ENCODE measurements at regions not wholly inside any gene's neighbourhood (a gene's known extent, or its start where the extent isn't known, plus 50 kb on each side); places are given as distances from the start of the nearest gene placed in this dataset.

- WGBS (ENCODE audit: insufficient coverage), result 95% methylated on average over 6 of the region's 7 CpGs
- Histone ChIP-seq H3K4me1 (ENCODE audit: control extremely low read depth in 1 of 4, control insufficient read depth in 4 of 4, insufficient read depth in 4 of 4, low read length in 3 of 4) (no peaks in the 10 kb centered on the region), H3K27ac (ENCODE audit: insufficient read depth in 1 of 2, low read depth in 1 of 2, low read length in 2 of 2, poor library complexity in 1 of 2, severe bottlenecking in 2 of 2) (no peak overlapping the region), H3K4me3 (ENCODE audit: control insufficient read depth in 1 of 7, extremely low read depth in 1 of 7, insufficient read depth in 4 of 7, low read depth in 2 of 7, low read length in 6 of 7) (no peak overlapping the region), H3K9me3 (ENCODE audit: control extremely low read depth in 1 of 5, control insufficient read depth in 4 of 5, insufficient read depth in 2 of 5, low read depth in 1 of 5, low read length in 4 of 5) (no peaks in the 10 kb centered on the region), H3K27me3 (replicated peaks in 2 of 5; ENCODE audit: control insufficient read depth in 4 of 5, insufficient read depth in 5 of 5, low read length in 4 of 5) (no peaks in the 10 kb centered on the region), H3K36me3 (ENCODE audit: control insufficient read depth in 4 of 4, insufficient read depth in 4 of 4, low read length in 3 of 4) (no peaks in the 10 kb centered on the region)
- no peak for DNase-seq
- CTCF ChIA-PET, result no interaction called here
- POLR2A ChIA-PET, result no interaction called here
Observed at GRCh38 chr18:72063001-72063400, 481.1 kb downstream of the CBLN2 start.

DNA sequence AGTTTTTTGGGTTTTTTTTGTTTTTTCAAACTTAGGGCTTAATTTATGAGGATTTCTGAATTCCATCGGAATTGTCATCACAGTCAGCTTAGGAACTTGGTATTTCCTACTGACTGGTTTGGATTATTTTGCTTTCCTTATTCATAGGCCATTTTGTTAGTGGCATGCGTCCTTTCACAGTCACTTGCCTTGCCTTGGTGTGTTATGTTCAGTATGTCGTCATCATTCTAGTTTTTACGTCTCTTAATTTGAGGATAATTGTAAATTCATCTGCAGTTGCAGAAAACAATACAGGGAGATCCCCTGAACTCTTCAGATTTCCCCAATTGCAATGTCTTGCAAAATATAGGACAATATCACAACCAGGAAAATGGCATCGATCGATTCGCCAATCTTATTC is 485.3 kb downstream of the CBLN2 start:
- WGBS (ENCODE audit: insufficient coverage), result 95% methylated on average over 6 of the region's 7 CpGs
- H3K9me3 ChIP-seq (ENCODE audit: control extremely low read depth in 1 of 5, control insufficient read depth in 4 of 5, insufficient read depth in 2 of 5, low read depth in 1 of 5, low read length in 4 of 5), result no peaks in the 10 kb centered on the region
- no peak overlapping the region for H3K27ac ChIP-seq (ENCODE audit: insufficient read depth in 1 of 2, low read depth in 1 of 2, low read length in 2 of 2, poor library complexity in 1 of 2, severe bottlenecking in 2 of 2)
- no peaks in the 10 kb centered on the region for H3K4me1 ChIP-seq (ENCODE audit: control extremely low read depth in 1 of 4, control insufficient read depth in 4 of 4, insufficient read depth in 4 of 4, low read length in 3 of 4)
- no peak for DNase-seq
- H3K4me3 ChIP-seq (ENCODE audit: control insufficient read depth in 1 of 7, extremely low read depth in 1 of 7, insufficient read depth in 4 of 7, low read depth in 2 of 7, low read length in 6 of 7), result no peak overlapping the region
- no peaks in the 10 kb centered on the region for H3K36me3 ChIP-seq (ENCODE audit: control insufficient read depth in 4 of 4, insufficient read depth in 4 of 4, low read length in 3 of 4)
- no peaks in the 10 kb centered on the region for H3K27me3 ChIP-seq (replicated peaks in 2 of 5; ENCODE audit: control insufficient read depth in 4 of 5, insufficient read depth in 5 of 5, low read length in 4 of 5)
- ChIA-PET CTCF (no interaction called here), POLR2A (no interaction called here)

GRCh38 chr18:72056171-72056570 is 488.0 kb downstream of the CBLN2 start:
- ChIA-PET CTCF (no interaction called here), POLR2A (no interaction called here)
- Histone ChIP-seq H3K4me1 (ENCODE audit: control extremely low read depth in 1 of 4, control insufficient read depth in 4 of 4, insufficient read depth in 4 of 4, low read length in 3 of 4) (no peaks in the 10 kb centered on the region), H3K36me3 (ENCODE audit: control insufficient read depth in 4 of 4, insufficient read depth in 4 of 4, low read length in 3 of 4) (no peaks in the 10 kb centered on the region), H3K27me3 (replicated peaks in 2 of 5; ENCODE audit: control insufficient read depth in 4 of 5, insufficient read depth in 5 of 5, low read length in 4 of 5) (no peaks in the 10 kb centered on the region), H3K4me3 (ENCODE audit: control insufficient read depth in 1 of 7, extremely low read depth in 1 of 7, insufficient read depth in 4 of 7, low read depth in 2 of 7, low read length in 6 of 7) (no peak overlapping the region), H3K27ac (ENCODE audit: insufficient read depth in 1 of 2, low read depth in 1 of 2, low read length in 2 of 2, poor library complexity in 1 of 2, severe bottlenecking in 2 of 2) (no peak overlapping the region), H3K9me3 (ENCODE audit: control extremely low read depth in 1 of 5, control insufficient read depth in 4 of 5, insufficient read depth in 2 of 5, low read depth in 1 of 5, low read length in 4 of 5) (no peaks in the 10 kb centered on the region)
- DNase-seq, result no peak

GRCh38 chr18:72041313-72042032 is 502.7 kb downstream of the CBLN2 start:
- Histone ChIP-seq H3K36me3 (ENCODE audit: control insufficient read depth in 4 of 4, insufficient read depth in 4 of 4, low read length in 3 of 4) (no peaks in the 10 kb centered on the region), H3K9me3 (ENCODE audit: control extremely low read depth in 1 of 5, control insufficient read depth in 4 of 5, insufficient read depth in 2 of 5, low read depth in 1 of 5, low read length in 4 of 5) (no peaks in the 10 kb centered on the region), H3K27ac (ENCODE audit: insufficient read depth in 1 of 2, low read depth in 1 of 2, low read length in 2 of 2, poor library complexity in 1 of 2, severe bottlenecking in 2 of 2) (no peak overlapping the region), H3K4me3 (ENCODE audit: control insufficient read depth in 1 of 7, extremely low read depth in 1 of 7, insufficient read depth in 4 of 7, low read depth in 2 of 7, low read length in 6 of 7) (no peak overlapping the region), H3K4me1 (ENCODE audit: control extremely low read depth in 1 of 4, control insufficient read depth in 4 of 4, insufficient read depth in 4 of 4, low read length in 3 of 4) (no peaks in the 10 kb centered on the region), H3K27me3 (replicated peaks in 2 of 5; ENCODE audit: control insufficient read depth in 4 of 5, insufficient read depth in 5 of 5, low read length in 4 of 5) (no peaks in the 10 kb centered on the region)
- CTCF ChIA-PET, result no interaction called here
- WGBS (ENCODE audit: insufficient coverage), result no CpG with 5 or more reads among the region's 7 CpGs
- POLR2A ChIA-PET, result no interaction called here
- no peak for DNase-seq

DNA sequence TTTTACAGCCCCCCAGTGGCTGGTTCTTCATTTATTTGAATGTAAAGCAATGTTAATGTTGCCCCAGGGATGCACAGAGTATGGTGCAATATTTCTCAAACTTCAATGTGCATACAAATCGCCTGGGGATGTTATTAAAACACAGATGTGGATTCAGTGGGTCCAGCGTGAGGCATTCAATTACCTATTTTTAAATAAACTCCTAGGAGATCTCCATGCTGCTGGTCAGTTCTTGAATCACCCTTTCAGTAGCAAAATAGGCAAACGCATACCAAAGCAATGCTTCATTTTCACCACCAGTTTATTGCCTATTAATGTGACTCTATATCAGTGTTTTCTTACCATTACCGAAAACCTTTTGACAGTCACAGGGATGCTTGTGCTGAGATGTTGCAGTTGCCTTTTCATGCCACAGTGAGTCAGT is 530.7 kb downstream of the CBLN2 start:
- WGBS (ENCODE audit: insufficient coverage), result 88% methylated on average over 3 of the region's 4 CpGs
- DNase-seq, result no peak
- Histone ChIP-seq H3K9me3 (ENCODE audit: control extremely low read depth in 1 of 5, control insufficient read depth in 4 of 5, insufficient read depth in 2 of 5, low read depth in 1 of 5, low read length in 4 of 5) (no peaks in the 10 kb centered on the region), H3K27ac (ENCODE audit: insufficient read depth in 1 of 2, low read depth in 1 of 2, low read length in 2 of 2, poor library complexity in 1 of 2, severe bottlenecking in 2 of 2) (no peak overlapping the region), H3K4me3 (ENCODE audit: control insufficient read depth in 1 of 7, extremely low read depth in 1 of 7, insufficient read depth in 4 of 7, low read depth in 2 of 7, low read length in 6 of 7) (no peak overlapping the region), H3K27me3 (replicated peaks in 2 of 5; ENCODE audit: control insufficient read depth in 4 of 5, insufficient read depth in 5 of 5, low read length in 4 of 5) (no peaks in the 10 kb centered on the region), H3K36me3 (ENCODE audit: control insufficient read depth in 4 of 4, insufficient read depth in 4 of 4, low read length in 3 of 4) (no peaks in the 10 kb centered on the region), H3K4me1 (ENCODE audit: control extremely low read depth in 1 of 4, control insufficient read depth in 4 of 4, insufficient read depth in 4 of 4, low read length in 3 of 4) (no peaks in the 10 kb centered on the region)
- ChIA-PET POLR2A (no interaction called here), CTCF (no interaction called here)

DNA sequence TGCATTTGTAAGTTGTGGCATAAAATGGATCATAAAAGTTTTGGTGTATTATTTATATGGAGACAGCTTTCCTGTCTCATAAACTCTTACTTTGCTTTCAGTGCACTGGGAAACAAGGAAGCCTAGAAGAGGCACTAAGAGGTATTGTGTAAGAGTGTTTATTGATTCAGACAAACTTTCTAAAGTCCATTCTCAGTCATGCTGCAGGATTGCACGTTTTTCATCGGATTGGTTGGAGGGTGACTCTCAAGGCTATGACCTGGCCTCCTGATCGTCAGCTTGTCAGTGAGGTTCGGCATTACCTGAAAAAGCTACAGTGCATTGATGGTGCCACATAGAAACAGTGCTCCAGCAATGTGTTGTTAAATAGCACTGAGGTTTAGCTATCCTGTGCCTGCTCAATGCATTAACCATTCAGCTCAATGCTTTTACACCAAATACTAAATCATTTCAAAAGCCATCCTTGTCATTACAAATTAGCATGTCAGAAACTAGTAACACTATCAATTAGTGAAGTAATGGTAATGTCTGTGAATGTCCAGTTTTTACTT is 545.5 kb downstream of the CBLN2 start:
- H3K36me3 ChIP-seq (ENCODE audit: control insufficient read depth in 4 of 4, insufficient read depth in 4 of 4, low read length in 3 of 4), result no peaks in the 10 kb centered on the region
- ChIA-PET POLR2A (no interaction called here), CTCF (no interaction called here)
- no peaks in the 10 kb centered on the region for H3K4me1 ChIP-seq (ENCODE audit: control extremely low read depth in 1 of 4, control insufficient read depth in 4 of 4, insufficient read depth in 4 of 4, low read length in 3 of 4)
- DNase-seq, result no peak
- 89% methylated on average over 4 of the region's 4 CpGs for WGBS (ENCODE audit: insufficient coverage)
- H3K4me3 ChIP-seq (ENCODE audit: control insufficient read depth in 1 of 7, extremely low read depth in 1 of 7, insufficient read depth in 4 of 7, low read depth in 2 of 7, low read length in 6 of 7), result no peak overlapping the region
- H3K27ac ChIP-seq (ENCODE audit: insufficient read depth in 1 of 2, low read depth in 1 of 2, low read length in 2 of 2, poor library complexity in 1 of 2, severe bottlenecking in 2 of 2), result no peak overlapping the region
- no peaks in the 10 kb centered on the region for H3K27me3 ChIP-seq (replicated peaks in 2 of 5; ENCODE audit: control insufficient read depth in 4 of 5, insufficient read depth in 5 of 5, low read length in 4 of 5)
- no peaks in the 10 kb centered on the region for H3K9me3 ChIP-seq (ENCODE audit: control extremely low read depth in 1 of 5, control insufficient read depth in 4 of 5, insufficient read depth in 2 of 5, low read depth in 1 of 5, low read length in 4 of 5)

- CTCF ChIA-PET, result no interaction called here
Observed at GRCh38 chr18:71995904-71996465, 548.2 kb downstream of the CBLN2 start.

More at GRCh38 chr18:71995904-71996465, 548.2 kb downstream of the CBLN2 start:
- Histone ChIP-seq H3K27ac (ENCODE audit: insufficient read depth in 1 of 2, low read depth in 1 of 2, low read length in 2 of 2, poor library complexity in 1 of 2, severe bottlenecking in 2 of 2) (no peak overlapping the region), H3K36me3 (ENCODE audit: control insufficient read depth in 4 of 4, insufficient read depth in 4 of 4, low read length in 3 of 4) (no peaks in the 10 kb centered on the region), H3K4me3 (ENCODE audit: control insufficient read depth in 1 of 7, extremely low read depth in 1 of 7, insufficient read depth in 4 of 7, low read depth in 2 of 7, low read length in 6 of 7) (no peak overlapping the region), H3K27me3 (replicated peaks in 2 of 5; ENCODE audit: control insufficient read depth in 4 of 5, insufficient read depth in 5 of 5, low read length in 4 of 5) (no peaks in the 10 kb centered on the region), H3K4me1 (ENCODE audit: control extremely low read depth in 1 of 4, control insufficient read depth in 4 of 4, insufficient read depth in 4 of 4, low read length in 3 of 4) (no peaks in the 10 kb centered on the region), H3K9me3 (ENCODE audit: control extremely low read depth in 1 of 5, control insufficient read depth in 4 of 5, insufficient read depth in 2 of 5, low read depth in 1 of 5, low read length in 4 of 5) (no peaks in the 10 kb centered on the region)
- POLR2A ChIA-PET, result no interaction called here
- no CpG with 5 or more reads among the region's 1 CpG for WGBS (ENCODE audit: insufficient coverage)
- DNase-seq, result no peak
